ENCODE measurements at regions not wholly inside any gene's neighbourhood (a gene's known extent, or its start where the extent isn't known, plus 50 kb on each side); places are given as distances from the start of the nearest gene placed in this dataset.

DNA sequence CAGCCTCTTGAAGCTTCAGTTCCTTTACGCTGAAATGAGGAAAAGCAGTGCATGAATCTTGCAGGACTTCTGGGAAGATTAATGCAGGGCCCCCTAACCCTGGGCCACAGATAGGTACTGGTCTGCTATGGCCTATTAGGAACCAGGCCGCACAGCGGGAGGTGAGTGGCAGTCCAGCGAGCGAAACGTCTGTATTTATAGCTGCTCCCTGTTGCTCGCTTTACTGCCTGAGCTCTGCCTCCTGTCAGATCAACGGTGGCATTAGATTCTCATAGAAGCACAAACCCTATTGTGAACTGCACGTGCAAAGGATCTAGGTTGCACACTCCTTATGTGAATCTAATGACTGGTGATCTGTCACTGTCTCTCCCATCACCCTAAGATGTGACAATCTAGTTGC lies 130.2 kb downstream of the CHRM3 start:
- no peaks in the 10 kb centered on the region for H3K9me3 ChIP-seq
- H3K36me3 ChIP-seq, result no peaks in the 10 kb centered on the region
- DNase-seq, result no peak
- H3K27ac ChIP-seq, result no peak overlapping the region
- TF ChIP-seq, protein P1, sequence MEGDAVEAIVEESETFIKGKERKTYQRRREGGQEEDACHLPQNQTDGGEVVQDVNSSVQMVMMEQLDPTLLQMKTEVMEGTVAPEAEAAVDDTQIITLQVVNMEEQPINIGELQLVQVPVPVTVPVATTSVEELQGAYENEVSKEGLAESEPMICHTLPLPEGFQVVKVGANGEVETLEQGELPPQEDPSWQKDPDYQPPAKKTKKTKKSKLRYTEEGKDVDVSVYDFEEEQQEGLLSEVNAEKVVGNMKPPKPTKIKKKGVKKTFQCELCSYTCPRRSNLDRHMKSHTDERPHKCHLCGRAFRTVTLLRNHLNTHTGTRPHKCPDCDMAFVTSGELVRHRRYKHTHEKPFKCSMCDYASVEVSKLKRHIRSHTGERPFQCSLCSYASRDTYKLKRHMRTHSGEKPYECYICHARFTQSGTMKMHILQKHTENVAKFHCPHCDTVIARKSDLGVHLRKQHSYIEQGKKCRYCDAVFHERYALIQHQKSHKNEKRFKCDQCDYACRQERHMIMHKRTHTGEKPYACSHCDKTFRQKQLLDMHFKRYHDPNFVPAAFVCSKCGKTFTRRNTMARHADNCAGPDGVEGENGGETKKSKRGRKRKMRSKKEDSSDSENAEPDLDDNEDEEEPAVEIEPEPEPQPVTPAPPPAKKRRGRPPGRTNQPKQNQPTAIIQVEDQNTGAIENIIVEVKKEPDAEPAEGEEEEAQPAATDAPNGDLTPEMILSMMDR (IDR thresholded peaks at IDR 0.05), result no peak
- H3K4me3 ChIP-seq, result no peak overlapping the region
- H3K4me1 ChIP-seq, result no peaks in the 10 kb centered on the region
- intact Hi-C loops (cut with DNase I), result no loop called here
- H3K27me3 ChIP-seq, result no peaks in the 10 kb centered on the region
- no peak for ATAC-seq

DNA sequence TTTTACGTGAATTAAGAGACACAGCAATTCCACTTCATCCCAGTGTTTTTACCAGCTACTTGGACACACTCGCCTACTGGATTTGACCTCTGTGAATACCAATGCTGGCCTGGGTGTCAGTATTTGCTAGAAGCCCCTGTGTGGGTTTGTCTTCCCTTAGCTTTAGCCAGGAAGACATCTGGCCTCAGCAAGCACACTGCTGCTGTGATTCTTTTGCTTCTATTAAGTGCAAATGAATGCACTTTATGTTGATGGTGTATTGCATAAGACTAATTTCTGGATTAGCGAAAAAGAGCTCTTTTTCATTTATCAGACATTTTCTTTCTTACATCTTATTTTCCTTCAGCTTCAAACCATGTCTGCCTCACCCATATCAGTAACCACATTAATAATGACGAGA lies 140.0 kb downstream of the CHRM3 start:
- ATAC-seq (no peak), DNase-seq (no peak)
- TF ChIP-seq, protein P1 (IDR thresholded peaks at IDR 0.05), result no peak
- intact Hi-C loops (cut with DNase I), result no loop called here
- Histone ChIP-seq H3K4me3 (no peak overlapping the region), H3K9me3 (no peaks in the 10 kb centered on the region), H3K4me1 (no peaks in the 10 kb centered on the region), H3K36me3 (no peaks in the 10 kb centered on the region), H3K27ac (no peak overlapping the region), H3K27me3 (no peaks in the 10 kb centered on the region)

DNA sequence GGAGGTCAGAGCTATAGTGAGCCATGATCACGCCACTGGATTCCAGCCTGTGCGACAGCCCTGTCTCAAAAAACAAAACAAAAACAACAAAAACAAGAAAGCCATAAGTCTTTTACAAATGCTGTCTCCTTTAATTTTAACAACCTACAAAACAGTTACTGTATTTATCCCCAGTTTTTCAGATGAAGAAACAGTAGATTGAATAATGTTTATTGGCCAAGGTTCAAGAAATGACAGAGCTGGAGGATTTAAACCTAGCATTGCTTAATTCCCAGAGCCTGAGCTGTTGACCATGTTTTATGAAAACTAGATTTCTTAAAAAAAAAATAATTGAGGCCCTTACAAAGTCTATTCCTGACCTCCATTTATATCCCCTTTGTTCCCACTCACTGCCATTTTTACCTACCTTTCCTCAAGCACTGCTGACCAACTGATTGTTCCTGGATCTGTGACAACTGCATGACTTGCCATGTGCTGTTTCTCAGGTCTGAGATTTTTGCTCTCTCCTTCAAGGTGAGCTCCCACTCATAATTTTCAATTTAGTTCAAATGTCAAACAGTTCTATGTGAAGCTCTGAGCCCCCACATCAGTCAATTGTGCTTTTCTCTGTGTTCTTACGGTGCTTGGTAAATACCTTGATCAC lies 140.8 kb downstream of the CHRM3 start:
- DNase-seq (no peak), ATAC-seq (no peak)
- H3K4me3 ChIP-seq, result no peak overlapping the region
- H3K4me1 ChIP-seq, result no peaks in the 10 kb centered on the region
- no peaks in the 10 kb centered on the region for H3K27me3 ChIP-seq
- no peaks in the 10 kb centered on the region for H3K9me3 ChIP-seq
- H3K27ac ChIP-seq, result no peak overlapping the region
- intact Hi-C loops (cut with DNase I), result no loop called here
- H3K36me3 ChIP-seq, result no peaks in the 10 kb centered on the region
- TF ChIP-seq, protein P1 (IDR thresholded peaks at IDR 0.05), result no peak

DNA sequence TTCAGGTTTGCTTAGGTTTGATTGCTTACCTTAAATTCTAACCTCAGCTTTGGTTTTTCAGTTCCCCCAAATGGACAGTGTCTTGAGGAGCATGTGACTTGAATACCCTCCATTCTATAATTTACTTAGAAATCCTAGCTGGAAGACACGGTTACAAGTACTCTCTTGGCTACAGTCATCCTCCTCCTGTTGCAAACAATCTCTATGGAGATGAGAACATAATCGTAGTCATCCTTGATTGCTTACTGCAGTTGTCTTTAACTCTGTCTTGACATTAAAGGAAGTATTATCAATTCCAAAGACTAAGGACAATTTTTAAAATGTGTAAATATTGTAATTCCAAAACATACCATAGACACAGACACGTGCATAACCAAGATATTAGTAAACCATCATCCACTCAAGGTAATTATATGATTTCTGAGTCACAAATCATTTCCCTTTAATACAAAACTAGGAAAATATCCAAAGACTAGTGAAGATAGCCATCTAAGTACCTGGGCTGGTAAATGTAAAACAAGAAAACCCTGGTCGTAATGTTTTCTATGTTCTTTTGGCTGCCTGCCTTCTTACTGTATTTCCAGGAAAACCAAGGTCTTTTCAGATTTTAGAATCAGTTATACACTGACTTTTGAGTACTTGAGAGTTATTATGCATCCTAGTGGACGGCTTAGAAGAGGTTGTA lies 149.9 kb downstream of the CHRM3 start:
- Histone ChIP-seq H3K9me3 (no peaks in the 10 kb centered on the region), H3K27ac (no peak overlapping the region), H3K27me3 (no peaks in the 10 kb centered on the region), H3K36me3 (no peaks in the 10 kb centered on the region), H3K4me3 (no peak overlapping the region), H3K4me1 (no peaks in the 10 kb centered on the region)
- DNase-seq, result no peak
- no peak for ATAC-seq
- TF ChIP-seq, protein P1 (IDR thresholded peaks at IDR 0.05), result no peak
- intact Hi-C loops (cut with DNase I), result no loop called here

DNA sequence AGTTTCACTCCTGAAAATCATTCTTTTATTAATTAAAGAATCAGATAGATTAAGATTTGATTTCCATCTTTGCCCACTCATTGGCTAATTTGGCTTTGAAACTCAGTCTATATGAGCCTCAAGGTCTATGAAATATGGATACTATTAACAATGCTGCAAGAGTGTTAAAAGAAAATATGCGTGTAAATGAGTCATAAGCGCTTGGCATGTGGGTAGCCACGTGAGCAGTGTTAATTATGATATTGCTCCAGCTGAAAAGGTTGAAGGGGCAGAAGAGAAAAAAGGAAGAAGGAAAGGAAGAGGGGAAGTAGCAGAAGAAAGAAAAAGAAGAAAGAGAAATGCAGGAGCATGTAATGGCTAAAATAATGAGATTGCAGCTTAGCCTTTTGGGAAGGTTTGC lies 151.4 kb downstream of the CHRM3 start:
- TF ChIP-seq, protein P1 (IDR thresholded peaks at IDR 0.05), result no peak
- Histone ChIP-seq H3K36me3 (no peaks in the 10 kb centered on the region), H3K4me1 (no peaks in the 10 kb centered on the region), H3K27me3 (no peaks in the 10 kb centered on the region), H3K4me3 (no peak overlapping the region), H3K9me3 (no peaks in the 10 kb centered on the region), H3K27ac (no peak overlapping the region)
- intact Hi-C loops (cut with DNase I), result no loop called here
- ATAC-seq (no peak), DNase-seq (no peak)

All from upper lobe of right lung (tissue), 1 donor.